ENCODE measurements at regions not wholly inside any gene's neighbourhood (a gene's known extent, or its start where the extent isn't known, plus 50 kb on each side); places are given as distances from the start of the nearest gene placed in this dataset.

DNA sequence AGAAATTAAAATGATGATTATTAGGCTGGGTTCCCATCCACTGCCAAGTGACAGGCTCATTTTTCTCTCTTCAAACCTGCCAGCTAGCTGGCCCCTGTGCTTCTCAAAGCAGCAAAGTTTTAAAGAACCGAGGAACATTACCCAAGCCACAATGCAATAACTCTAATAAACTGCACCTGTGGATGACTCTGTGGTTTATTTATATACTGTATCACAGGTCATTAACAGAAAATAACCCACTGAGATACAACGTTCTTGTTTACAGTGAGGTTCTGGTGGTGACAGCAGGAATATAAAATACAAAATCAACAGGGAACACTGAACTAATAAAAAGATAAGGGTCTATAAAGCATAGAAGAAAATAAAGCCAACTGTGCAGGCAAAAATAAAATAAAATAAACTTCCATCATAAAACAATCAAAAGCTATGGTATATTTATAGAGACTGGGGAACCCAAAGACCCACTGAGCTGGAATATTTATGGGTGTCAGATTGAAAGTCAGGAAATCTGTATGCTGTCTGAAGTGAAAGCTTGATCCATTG is 472.9 kb downstream of the NOVA1 start:
- Histone ChIP-seq H3K18ac (ENCODE audit: insufficient read length, low read depth, low read length) (no peak overlapping the region), H3K27me3 (ENCODE audit: insufficient read depth, low read length) (no peaks in the 10 kb centered on the region; the same call in 1 of the 2 replicates), H2BK15ac (ENCODE audit: low read depth, low read length) (no peak overlapping the region), H2BK120ac (ENCODE audit: low read depth, low read length, poor library complexity, severe bottlenecking) (no peak overlapping the region), H4K91ac (ENCODE audit: insufficient read length, low read depth, low read length) (no peak overlapping the region), H3T11ph (ENCODE audit: low read length) (no peak overlapping the region), H3K9me3 (ENCODE audit: control insufficient read depth, low read depth, low read length) (no peaks in the 10 kb centered on the region), H3K79me2 (ENCODE audit: insufficient read depth, low read length) (no peaks in the 10 kb centered on the region), H3K9ac (ENCODE audit: extremely low read depth, insufficient read length, low read length) (no peak overlapping the region), H2BK12ac (ENCODE audit: insufficient read length, low read depth, low read length) (no peak overlapping the region), H3K56ac (ENCODE audit: insufficient read length, low read depth, low read length) (no peak overlapping the region), H2BK5ac (ENCODE audit: insufficient read length, low read length) (no peak overlapping the region), H4K8ac (replicated peaks; ENCODE audit: insufficient read length, low read depth, low read length) (no peak overlapping the region), H3K14ac (ENCODE audit: insufficient read depth, low read length) (no peak overlapping the region), H3K27ac (ENCODE audit: insufficient read length, low read depth, low read length) (no peak overlapping the region), H3K23me2 (ENCODE audit: insufficient read length, low read depth, low read length, poor library complexity, severe bottlenecking) (no peaks in the 10 kb centered on the region), H4K5ac (ENCODE audit: insufficient read length, low read depth, low read length) (no peak overlapping the region), H2AFZ (ENCODE audit: low read length) (no peak overlapping the region), H3K4me2 (ENCODE audit: insufficient read depth, insufficient read length, low read length) (no peak overlapping the region), H3K4me1 (ENCODE audit: insufficient read depth, low read length) (peaks cover 4% of the 10 kb centered on the region; the same call in 1 of the 2 replicates), H3K79me1 (ENCODE audit: insufficient read depth, low read depth, low read length, poor library complexity, severe bottlenecking) (no peaks in the 10 kb centered on the region), H4K20me1 (ENCODE audit: control insufficient read depth, insufficient read depth, insufficient read length) (no peaks in the 10 kb centered on the region), H3K23ac (ENCODE audit: insufficient read length, low read depth, low read length) (no peak overlapping the region), H3K4ac (ENCODE audit: low read depth, low read length) (no peak overlapping the region), H2BK20ac (ENCODE audit: low read depth, low read length, poor library complexity, severe bottlenecking) (no peak overlapping the region), H2AK5ac (ENCODE audit: insufficient read length, low read length) (no peak overlapping the region)
- TF ChIP-seq, protein P1, sequence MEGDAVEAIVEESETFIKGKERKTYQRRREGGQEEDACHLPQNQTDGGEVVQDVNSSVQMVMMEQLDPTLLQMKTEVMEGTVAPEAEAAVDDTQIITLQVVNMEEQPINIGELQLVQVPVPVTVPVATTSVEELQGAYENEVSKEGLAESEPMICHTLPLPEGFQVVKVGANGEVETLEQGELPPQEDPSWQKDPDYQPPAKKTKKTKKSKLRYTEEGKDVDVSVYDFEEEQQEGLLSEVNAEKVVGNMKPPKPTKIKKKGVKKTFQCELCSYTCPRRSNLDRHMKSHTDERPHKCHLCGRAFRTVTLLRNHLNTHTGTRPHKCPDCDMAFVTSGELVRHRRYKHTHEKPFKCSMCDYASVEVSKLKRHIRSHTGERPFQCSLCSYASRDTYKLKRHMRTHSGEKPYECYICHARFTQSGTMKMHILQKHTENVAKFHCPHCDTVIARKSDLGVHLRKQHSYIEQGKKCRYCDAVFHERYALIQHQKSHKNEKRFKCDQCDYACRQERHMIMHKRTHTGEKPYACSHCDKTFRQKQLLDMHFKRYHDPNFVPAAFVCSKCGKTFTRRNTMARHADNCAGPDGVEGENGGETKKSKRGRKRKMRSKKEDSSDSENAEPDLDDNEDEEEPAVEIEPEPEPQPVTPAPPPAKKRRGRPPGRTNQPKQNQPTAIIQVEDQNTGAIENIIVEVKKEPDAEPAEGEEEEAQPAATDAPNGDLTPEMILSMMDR (conservative IDR thresholded peaks at IDR 0.05): no peak
- no CpG with 5 or more reads among the region's 2 CpGs for WGBS (ENCODE audit: extremely low coverage, insufficient read length, low lambda C conversion rate)
- no peaks in the 10 kb centered on the region for H3K27me3 Mint-ChIP-seq (ENCODE audit: low read depth)
- H3K27ac Mint-ChIP-seq: no peak overlapping the region
- no peak overlapping the region for H3K4me3 Mint-ChIP-seq
- no peak for DNase-seq
- no peaks in the 10 kb centered on the region; a peak in 1 of 7 replicates for H3K36me3 Mint-ChIP-seq (ENCODE audit: insufficient read depth in 1 of 3, low read depth in 3 of 3)
- no peaks in the 10 kb centered on the region for H3K9me3 Mint-ChIP-seq
- peaks cover 17 to 18% of the 10 kb centered on the region in 2 experiments for H3K4me1 Mint-ChIP-seq

Data from H9 (cell line).